ENCODE measurements at regions not wholly inside any gene's neighbourhood (a gene's known extent, or its start where the extent isn't known, plus 50 kb on each side); places are given as distances from the start of the nearest gene placed in this dataset.

DNA sequence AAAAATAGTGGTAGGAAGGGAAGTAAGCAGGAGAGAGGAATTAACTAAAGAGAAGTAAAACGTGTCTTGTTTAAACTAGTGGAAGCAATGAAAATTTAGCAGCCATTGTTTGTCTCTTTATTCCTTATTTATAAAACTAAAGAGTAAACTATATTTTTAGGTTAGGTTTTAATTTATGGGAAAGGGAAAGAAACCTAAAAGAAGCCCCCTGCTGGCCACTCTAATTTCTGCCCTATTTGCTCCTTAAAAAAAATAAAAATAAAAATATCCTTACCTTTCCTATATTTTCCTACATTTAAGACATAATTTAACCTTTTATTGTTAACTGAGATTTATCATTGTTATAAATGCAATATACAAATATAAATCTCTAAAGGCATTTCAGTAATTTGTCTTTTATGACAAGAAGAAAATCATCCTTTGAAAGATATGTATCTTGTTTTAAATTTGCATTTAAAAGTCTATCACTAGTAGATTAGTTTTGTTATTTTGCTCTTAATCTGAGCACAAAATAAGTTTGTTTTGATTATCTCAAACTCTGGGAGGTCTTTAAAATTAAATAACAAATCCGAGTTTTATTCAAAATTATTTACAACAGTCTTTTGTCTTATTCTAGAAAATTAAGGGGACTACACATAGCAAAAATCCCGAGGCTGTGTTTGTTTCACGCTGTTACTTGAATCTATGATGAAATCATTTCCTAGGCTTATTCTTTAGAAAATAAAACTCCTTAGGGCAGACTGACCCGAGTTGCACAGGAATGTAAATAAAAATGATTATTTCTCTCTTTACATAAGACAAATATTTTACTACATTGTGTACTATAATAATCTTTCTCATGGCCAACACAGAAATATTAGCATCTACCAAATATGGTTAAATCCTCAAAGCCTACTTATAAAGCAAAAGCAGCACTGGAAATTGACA lies 201.7 kb downstream of the NRIP1 start:
- DNase-seq, result no peak
- ATAC-seq, result no peak
- Histone ChIP-seq H3K4me1 (peaks cover 10 to 13% of the 10 kb centered on the region in 2 donors), H3K27me3 (no peaks in the 10 kb centered on the region), H3K9me3 (no peaks in the 10 kb centered on the region), H3K27ac (no peak overlapping the region), H3K4me3 (no peak overlapping the region), H3K36me3 (no peaks in the 10 kb centered on the region)
- TF ChIP-seq POLR2A (IDR thresholded peaks at IDR 0.05), result no peak
- TF ChIP-seq, protein P1, sequence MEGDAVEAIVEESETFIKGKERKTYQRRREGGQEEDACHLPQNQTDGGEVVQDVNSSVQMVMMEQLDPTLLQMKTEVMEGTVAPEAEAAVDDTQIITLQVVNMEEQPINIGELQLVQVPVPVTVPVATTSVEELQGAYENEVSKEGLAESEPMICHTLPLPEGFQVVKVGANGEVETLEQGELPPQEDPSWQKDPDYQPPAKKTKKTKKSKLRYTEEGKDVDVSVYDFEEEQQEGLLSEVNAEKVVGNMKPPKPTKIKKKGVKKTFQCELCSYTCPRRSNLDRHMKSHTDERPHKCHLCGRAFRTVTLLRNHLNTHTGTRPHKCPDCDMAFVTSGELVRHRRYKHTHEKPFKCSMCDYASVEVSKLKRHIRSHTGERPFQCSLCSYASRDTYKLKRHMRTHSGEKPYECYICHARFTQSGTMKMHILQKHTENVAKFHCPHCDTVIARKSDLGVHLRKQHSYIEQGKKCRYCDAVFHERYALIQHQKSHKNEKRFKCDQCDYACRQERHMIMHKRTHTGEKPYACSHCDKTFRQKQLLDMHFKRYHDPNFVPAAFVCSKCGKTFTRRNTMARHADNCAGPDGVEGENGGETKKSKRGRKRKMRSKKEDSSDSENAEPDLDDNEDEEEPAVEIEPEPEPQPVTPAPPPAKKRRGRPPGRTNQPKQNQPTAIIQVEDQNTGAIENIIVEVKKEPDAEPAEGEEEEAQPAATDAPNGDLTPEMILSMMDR (IDR thresholded peaks at IDR 0.05 in 4 of 5, conservative IDR thresholded peaks at IDR 0.05 in 1 of 5), result peak in 2 of 5 experiments; percentile 20 to 47
- intact Hi-C loops (cut with DNase I; ENCODE audit: low total_unique reads) (loop anchor here (5.0 to 10.0 kb wide), 3 partner anchors 259 to 729 kb away; no protein-coding TSS in a partner anchor), in situ Hi-C loops (cut with MboI; ENCODE audit: low sequenced_read_pairs in 4 of 4) (loop anchor here in 1 of 4 donors (25.0 kb wide), 1 partner anchor 199 kb away; the partner anchor contains the start of gene NRIP1)

DNA sequence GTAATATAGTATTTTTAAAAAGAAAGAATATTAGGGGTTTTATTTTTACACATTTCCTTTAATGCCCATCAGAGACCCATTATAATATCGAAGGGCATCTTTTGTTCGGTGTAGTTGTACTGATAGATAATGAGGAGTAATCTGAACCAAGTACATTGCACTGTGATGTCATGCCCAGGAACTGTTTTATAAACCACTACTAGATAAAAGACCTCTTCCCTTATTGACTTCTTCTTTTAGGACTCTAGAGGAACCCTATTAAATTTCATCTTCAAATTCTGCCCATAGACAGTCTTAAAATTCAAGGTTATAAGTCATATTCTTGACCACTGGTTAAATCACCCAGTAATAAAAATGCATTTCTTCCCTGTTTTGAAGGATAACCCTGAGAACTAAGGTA lies 206.5 kb downstream of the NRIP1 start:
- no peaks in the 10 kb centered on the region for H3K9me3 ChIP-seq
- H3K4me1 ChIP-seq, result no peaks in the 10 kb centered on the region
- H3K27ac ChIP-seq, result no peak overlapping the region
- H3K27me3 ChIP-seq, result no peaks in the 10 kb centered on the region
- no peak for ATAC-seq
- DNase-seq, result no peak
- H3K36me3 ChIP-seq, result no peaks in the 10 kb centered on the region
- TF ChIP-seq, protein P1 (IDR thresholded peaks at IDR 0.05 in 4 of 5, conservative IDR thresholded peaks at IDR 0.05 in 1 of 5), result no peak
- no peak for TF ChIP-seq POLR2A (IDR thresholded peaks at IDR 0.05)
- in situ Hi-C loops (cut with MboI; ENCODE audit: low sequenced_read_pairs in 4 of 4), result loop anchor here (5.0 to 25.0 kb wide), 3 partner anchors 204 to 636 kb away; partner anchors contain the start of gene NRIP1 (in 1 of the 4)
- no peak overlapping the region for H3K4me3 ChIP-seq
- intact Hi-C loops (cut with DNase I; ENCODE audit: low total_unique reads), result no loop called here

- in situ Hi-C loops (cut with MboI; ENCODE audit: low sequenced_read_pairs in 4 of 4), result loop anchor here (5.0 to 25.0 kb wide), 3 partner anchors 205 to 637 kb away; partner anchors contain the start of gene NRIP1 (in 1 of the 4)
- no peaks in the 10 kb centered on the region for H3K36me3 ChIP-seq
- no peak for DNase-seq
- no peak overlapping the region for H3K27ac ChIP-seq
- TF ChIP-seq, protein P1 (IDR thresholded peaks at IDR 0.05 in 4 of 5, conservative IDR thresholded peaks at IDR 0.05 in 1 of 5), result no peak
- TF ChIP-seq POLR2A (IDR thresholded peaks at IDR 0.05), result no peak
- H3K4me1 ChIP-seq, result no peaks in the 10 kb centered on the region
- no peak overlapping the region for H3K4me3 ChIP-seq
- intact Hi-C loops (cut with DNase I; ENCODE audit: low total_unique reads), result no loop called here
- no peaks in the 10 kb centered on the region for H3K9me3 ChIP-seq
- no peak for ATAC-seq
- no peaks in the 10 kb centered on the region for H3K27me3 ChIP-seq
These were observed 207.3 kb downstream of the NRIP1 start for GRCh38 chr21:14857529-14857928.

GRCh38 chr21:14850394-14850793 lies 214.4 kb downstream of the NRIP1 start:
- no peak for TF ChIP-seq POLR2A (IDR thresholded peaks at IDR 0.05)
- TF ChIP-seq, protein P1 (IDR thresholded peaks at IDR 0.05 in 4 of 5, conservative IDR thresholded peaks at IDR 0.05 in 1 of 5), result no peak
- DNase-seq, result no peak
- in situ Hi-C loops (cut with MboI; ENCODE audit: low sequenced_read_pairs in 4 of 4) (loop anchor here in 2 of 4 donors (10.0 to 25.0 kb wide), 2 partner anchors 212 to 644 kb away; partner anchors contain the start of gene NRIP1 (in 1 of the 2)), intact Hi-C loops (cut with DNase I; ENCODE audit: low total_unique reads) (no loop called here)
- Histone ChIP-seq H3K4me1 (no peaks in the 10 kb centered on the region), H3K4me3 (no peak overlapping the region), H3K36me3 (no peaks in the 10 kb centered on the region), H3K9me3 (no peaks in the 10 kb centered on the region), H3K27me3 (no peaks in the 10 kb centered on the region), H3K27ac (no peak overlapping the region)
- ATAC-seq, result no peak
